OCI-LY7 (cell line): ENCODE measurements at regions not wholly inside any gene's neighbourhood (a gene's known extent, or its start where the extent isn't known, plus 50 kb on each side); places are given as distances from the start of the nearest gene placed in this dataset.

Experiments
- BruUV-seq: library from RNA; stranded (reverse); fragments of 400-500 nt; replicated peaks from 2 replicates; lab custom pipeline; 2021; lab: Mats Ljungman, UMichigan
- CTCF ChIA-PET: fragments of 300-600 bp; sonication (Branson Sonifier 250); formaldehyde crosslinking; loops from one replicate; lab custom pipeline; 2022; ENCODE audit warnings: antibody characterized with exemption; ENCODE audit not compliant: unreplicated experiment; lab: Charles Lee
- POLR2A ChIA-PET: fragments of 300-600 bp; sonication (Branson Sonifier 250); formaldehyde crosslinking; loops from one replicate; lab custom pipeline; 2022; ENCODE audit warnings: antibody characterized with exemption; lab: Charles Lee
- DNase-seq: peaks from one replicate; pipeline ENCODE4 v3.0.0-alpha.2; 2015; ENCODE audit warnings: low spot score
- H2AFZ ChIP-seq: fragments of 200-600 bp; sonication (generic), shearing (Covaris generic); 2 replicates; pipeline ENCODE4 v1.6.1; 2014; ENCODE audit warnings: mild to moderate bottlenecking, antibody characterized with exemption, low read length, moderate library complexity
- H3K27ac ChIP-seq: fragments of 200-600 bp; sonication (generic); 2 replicates; pipeline ENCODE4 v1.5.1; 2014; ENCODE audit warnings: mixed run types, low read depth, mild to moderate bottlenecking, moderate library complexity, low read length, inconsistent platforms; ENCODE audit not compliant: poor library complexity, severe bottlenecking
- H3K36me3 ChIP-seq: fragments of 200-600 bp; sonication (generic); 2 replicates; pipeline ENCODE4 v1.6.1; 2014; ENCODE audit warnings: mild to moderate bottlenecking, antibody characterized with exemption, low read length, moderate library complexity, mixed read lengths; ENCODE audit not compliant: insufficient read depth
- H3K4me1 ChIP-seq: fragments of 200-600 bp; sonication (generic); 2 replicates; pipeline ENCODE4 v1.5.1; 2014; ENCODE audit warnings: mild to moderate bottlenecking, low read length; ENCODE audit not compliant: insufficient read depth, poor library complexity, severe bottlenecking
- H3K4me2 ChIP-seq: fragments of 200-600 bp; sonication (generic); 2 replicates; pipeline ENCODE4 v1.6.1; 2014; ENCODE audit warnings: mild to moderate bottlenecking, low read length
- H3K4me3 ChIP-seq: fragments of 200-600 bp; sonication (generic); 2 replicates; pipeline ENCODE4 v1.5.1; 2014; ENCODE audit warnings: mild to moderate bottlenecking, low read depth, low read length; ENCODE audit not compliant: poor library complexity, severe bottlenecking
- H3K79me2 ChIP-seq: fragments of 200-600 bp; sonication (generic); 2 replicates; pipeline ENCODE4 v1.6.1; 2016; ENCODE audit warnings: low read depth, mild to moderate bottlenecking, low read length, moderate library complexity, mixed read lengths; ENCODE audit not compliant: insufficient read depth
- H3K9me2 ChIP-seq: fragments of 200-600 bp; sonication (generic); 2 replicates; pipeline ENCODE4 v1.6.1; 2016; ENCODE audit warnings: mild to moderate bottlenecking, low read length, mixed read lengths; ENCODE audit not compliant: insufficient read depth
- H3K9me3 ChIP-seq: fragments of 200-600 bp; sonication (generic); 2 replicates; pipeline ENCODE4 v1.6.1; 2014; ENCODE audit warnings: mild to moderate bottlenecking, mixed run types, low read length, mixed read lengths
- H4K20me1 ChIP-seq: fragments of 200-600 bp; sonication (generic); 2 replicates; pipeline ENCODE4 v1.6.1; 2014; ENCODE audit warnings: mild to moderate bottlenecking, antibody characterized with exemption, low read length, moderate library complexity, mixed read lengths; ENCODE audit not compliant: insufficient read depth
- CTCF ChIP-seq: fragments of 200-600 bp; sonication (generic); conservative IDR thresholded peaks from 2 replicates; pipeline ENCODE4 v1.5.1; 2014; ENCODE audit warnings: mild to moderate bottlenecking, antibody characterized with exemption, low read length, moderate library complexity, mixed read lengths
- EZH2phosphoT487 ChIP-seq: fragments of 200-600 bp; sonication (generic); IDR thresholded peaks from 2 replicates; pipeline ENCODE4 v1.6.1; 2018; ENCODE audit warnings: low read depth, borderline replicate concordance, mild to moderate bottlenecking, mixed run types, antibody characterized with exemption, low read length, moderate library complexity, mixed read lengths
- intact Hi-C: fragments of 100-400 bp; cut with micrococcal nuclease; formaldehyde crosslinking; loops from one replicate; pipeline ENCODE4 v1.10.0; 2022; ENCODE audit not compliant: unreplicated experiment

GRCh38 chr5:3392306-3392939, 203.2 kb upstream of the IRX1 start:
- Histone ChIP-seq H3K79me2 (no peaks in the 10 kb centered on the region), H3K36me3 (no peaks in the 10 kb centered on the region), H3K4me3 (no peak overlapping the region), H4K20me1 (no peaks in the 10 kb centered on the region), H3K27ac (no peak overlapping the region), H3K4me2 (no peak overlapping the region), H3K4me1 (no peaks in the 10 kb centered on the region), H2AFZ (no peak overlapping the region), H3K9me2 (no peaks in the 10 kb centered on the region), H3K9me3 (no peaks in the 10 kb centered on the region)
- ChIA-PET CTCF (no interaction called here), POLR2A (interaction anchor here (0.6 kb wide), 1 partner anchor 62 kb away, joined by 3 read pairs; no protein-coding TSS in a partner anchor)
- intact Hi-C loops = no loop called here
- TF ChIP-seq CTCF = no peak
- no peak for TF ChIP-seq EZH2phosphoT487
- no peak for DNase-seq
- BruUV-seq = no TSS peak

GRCh38 chr5:3391210-3391609, 204.4 kb upstream of the IRX1 start:
- no peaks in the 10 kb centered on the region for H4K20me1 ChIP-seq
- no peaks in the 10 kb centered on the region for H3K9me3 ChIP-seq
- ChIA-PET CTCF (no interaction called here), POLR2A (no interaction called here)
- H2AFZ ChIP-seq = no peak overlapping the region
- H3K27ac ChIP-seq = no peak overlapping the region
- BruUV-seq = no TSS peak
- H3K79me2 ChIP-seq = no peaks in the 10 kb centered on the region
- DNase-seq = no peak
- no peak overlapping the region for H3K4me3 ChIP-seq
- H3K4me1 ChIP-seq = no peaks in the 10 kb centered on the region
- no peak for TF ChIP-seq EZH2phosphoT487
- TF ChIP-seq CTCF = no peak
- intact Hi-C loops = no loop called here
- no peaks in the 10 kb centered on the region for H3K36me3 ChIP-seq
- H3K9me2 ChIP-seq = no peaks in the 10 kb centered on the region
- H3K4me2 ChIP-seq = no peak overlapping the region

GRCh38 chr5:3389471-3390026, 206.1 kb upstream of the IRX1 start:
- Histone ChIP-seq H4K20me1 (no peaks in the 10 kb centered on the region), H3K9me2 (no peaks in the 10 kb centered on the region), H2AFZ (no peak overlapping the region), H3K4me2 (no peak overlapping the region), H3K4me3 (no peak overlapping the region), H3K79me2 (no peaks in the 10 kb centered on the region), H3K36me3 (no peaks in the 10 kb centered on the region), H3K27ac (no peak overlapping the region), H3K9me3 (no peaks in the 10 kb centered on the region), H3K4me1 (no peaks in the 10 kb centered on the region)
- TF ChIP-seq CTCF (no peak), EZH2phosphoT487 (no peak)
- BruUV-seq = no TSS peak
- no peak for DNase-seq
- ChIA-PET CTCF (no interaction called here), POLR2A (no interaction called here)
- intact Hi-C loops = no loop called here
